ENCODE measurements at regions not wholly inside any gene's neighbourhood (a gene's known extent, or its start where the extent isn't known, plus 50 kb on each side); places are given as distances from the start of the nearest gene placed in this dataset.
"Not testable (repeated sequence)": the region's sequence is repeated elsewhere in the genome, so short reads cannot be mapped to it uniquely, and the experiment has no call there.

DNA sequence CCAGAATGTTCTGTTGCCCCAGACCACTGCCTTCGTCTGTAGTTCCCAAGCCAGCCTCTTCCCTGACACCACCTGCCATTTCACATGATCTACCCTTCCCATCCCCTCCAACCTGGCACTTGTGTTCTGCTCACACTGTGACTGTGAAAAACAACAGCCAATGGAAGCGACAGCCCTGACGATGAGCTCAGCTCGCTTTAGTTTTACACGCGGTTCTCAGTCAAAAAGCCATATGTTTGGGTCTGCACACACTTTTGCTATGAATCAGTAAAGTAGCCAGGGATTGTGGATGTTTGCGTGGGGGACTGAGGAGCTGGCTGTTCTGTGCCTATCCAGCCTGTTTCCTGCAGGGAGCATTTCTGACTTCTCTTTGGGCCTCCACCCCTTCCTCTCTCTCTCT, 282.7 kb downstream of the WDR11 start:
- Histone ChIP-seq H3K9me3 (ENCODE audit: control insufficient read depth, low read length) (no peaks in the 10 kb centered on the region), H3K4me3 (ENCODE audit: extremely low read depth, insufficient read depth, low read length, poor library complexity, severe bottlenecking) (no peak overlapping the region), H3K27ac (ENCODE audit: low read depth, low read length, severe bottlenecking) (no peak overlapping the region), H3K36me3 (ENCODE audit: control insufficient read depth, insufficient read depth, low read length) (no peaks in the 10 kb centered on the region), H3K4me1 (ENCODE audit: control insufficient read depth, insufficient read depth, low read length, poor library complexity, severe bottlenecking) (no peaks in the 10 kb centered on the region)
- WGBS, 2 experiments (ENCODE audit: insufficient coverage in 2 of 2) = 88 to 89% methylated on average over 5 to 6 of the region's 7 CpGs

- no peak overlapping the region for H3K4me3 ChIP-seq (ENCODE audit: extremely low read depth, insufficient read depth, low read length, poor library complexity, severe bottlenecking)
- H3K36me3 ChIP-seq (ENCODE audit: control insufficient read depth, insufficient read depth, low read length) = no peaks in the 10 kb centered on the region
- H3K27ac ChIP-seq (ENCODE audit: low read depth, low read length, severe bottlenecking) = no peak overlapping the region
- H3K4me1 ChIP-seq (ENCODE audit: control insufficient read depth, insufficient read depth, low read length, poor library complexity, severe bottlenecking) = no peaks in the 10 kb centered on the region
- 100% methylated on average over 1 of the region's 1 CpG; no CpG with 5 or more reads in 1 of the 2 experiments for WGBS, 2 experiments (ENCODE audit: insufficient coverage in 2 of 2)
- H3K9me3 ChIP-seq (ENCODE audit: control insufficient read depth, low read length) = no peaks in the 10 kb centered on the region
Measured at GRCh38 chr10:121134711-121135110, 283.5 kb downstream of the WDR11 start.

GRCh38 chr10:121135512-121135911, 284.4 kb downstream of the WDR11 start:
- WGBS, 2 experiments (ENCODE audit: insufficient coverage in 2 of 2) = no CpG with 5 or more reads among the region's 4 CpGs
- H3K36me3 ChIP-seq (ENCODE audit: control insufficient read depth, insufficient read depth, low read length) = no peaks in the 10 kb centered on the region
- no peak overlapping the region for H3K27ac ChIP-seq (ENCODE audit: low read depth, low read length, severe bottlenecking)
- H3K9me3 ChIP-seq (ENCODE audit: control insufficient read depth, low read length) = no peaks in the 10 kb centered on the region
- no peak overlapping the region for H3K4me3 ChIP-seq (ENCODE audit: extremely low read depth, insufficient read depth, low read length, poor library complexity, severe bottlenecking)
- no peaks in the 10 kb centered on the region for H3K4me1 ChIP-seq (ENCODE audit: control insufficient read depth, insufficient read depth, low read length, poor library complexity, severe bottlenecking)

DNA sequence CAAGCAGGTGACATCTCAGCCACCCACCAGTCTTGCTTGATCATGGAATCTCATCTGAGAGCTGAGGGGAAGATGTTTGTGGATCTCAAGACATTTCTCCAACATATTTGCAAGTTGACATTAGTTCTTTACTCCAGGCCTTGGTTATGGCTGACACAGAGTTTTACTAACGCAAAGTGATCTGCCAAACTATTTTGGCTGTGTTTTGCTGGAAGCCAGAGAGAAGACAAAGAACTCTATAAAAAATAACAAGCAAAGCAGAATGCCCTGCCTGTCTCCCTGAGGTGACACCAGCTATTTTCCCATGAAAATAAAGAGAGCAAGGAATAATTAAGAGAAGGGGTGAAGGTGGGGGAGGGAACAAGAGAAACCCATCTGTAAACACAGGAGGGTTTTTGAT, 286.4 kb downstream of the WDR11 start:
- no peaks in the 10 kb centered on the region for H3K9me3 ChIP-seq (ENCODE audit: control insufficient read depth, low read length)
- H3K36me3 ChIP-seq (ENCODE audit: control insufficient read depth, insufficient read depth, low read length) = no peaks in the 10 kb centered on the region
- H3K4me3 ChIP-seq (ENCODE audit: extremely low read depth, insufficient read depth, low read length, poor library complexity, severe bottlenecking) = no peak overlapping the region
- no CpG with 5 or more reads among the region's 1 CpG for WGBS, 2 experiments (ENCODE audit: insufficient coverage in 2 of 2)
- no peak overlapping the region for H3K27ac ChIP-seq (ENCODE audit: low read depth, low read length, severe bottlenecking)
- H3K4me1 ChIP-seq (ENCODE audit: control insufficient read depth, insufficient read depth, low read length, poor library complexity, severe bottlenecking) = no peaks in the 10 kb centered on the region

DNA sequence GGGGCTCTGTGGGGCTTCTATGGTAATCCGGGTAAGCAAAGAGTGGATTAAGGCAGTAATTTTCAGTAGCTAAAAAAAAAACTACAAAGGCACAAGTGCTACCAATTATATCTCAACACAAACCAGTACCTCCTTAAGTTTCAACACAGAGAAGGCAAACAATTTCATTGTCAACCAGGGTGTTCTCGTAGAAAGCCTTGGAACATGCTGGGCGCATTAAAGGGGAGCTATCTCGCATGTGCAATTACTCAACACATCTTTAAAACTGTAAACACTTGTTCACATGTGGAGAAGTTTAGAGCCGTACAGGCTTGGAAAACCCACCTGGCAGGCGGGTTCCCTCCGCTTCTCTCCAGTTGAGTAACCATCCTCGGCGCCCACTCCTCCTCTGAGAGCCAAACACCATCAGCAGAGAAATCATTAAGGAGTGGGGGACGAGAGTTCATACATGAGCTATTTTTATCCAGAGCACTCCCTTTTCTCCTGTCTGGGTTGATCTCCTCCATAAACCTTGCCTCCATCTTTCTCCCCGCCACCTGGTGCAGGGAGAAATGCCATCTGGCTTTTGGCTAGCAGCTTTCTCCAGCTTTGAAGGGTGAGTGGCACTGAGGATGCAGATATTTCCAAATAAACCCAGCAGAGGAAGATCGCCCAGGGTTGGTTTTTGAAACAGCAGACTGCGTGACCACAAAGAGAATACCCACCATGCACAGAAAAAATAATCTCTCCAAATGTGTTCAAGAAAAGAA, 287.1 kb downstream of the WDR11 start:
- H3K9me3 ChIP-seq (ENCODE audit: control insufficient read depth, low read length) = no peaks in the 10 kb centered on the region
- H3K4me3 ChIP-seq (ENCODE audit: extremely low read depth, insufficient read depth, low read length, poor library complexity, severe bottlenecking) = no peak overlapping the region
- no peaks in the 10 kb centered on the region for H3K36me3 ChIP-seq (ENCODE audit: control insufficient read depth, insufficient read depth, low read length)
- H3K4me1 ChIP-seq (ENCODE audit: control insufficient read depth, insufficient read depth, low read length, poor library complexity, severe bottlenecking) = no peaks in the 10 kb centered on the region
- no peak overlapping the region for H3K27ac ChIP-seq (ENCODE audit: low read depth, low read length, severe bottlenecking)
- 83 to 86% methylated on average over 8 to 9 of the region's 13 CpGs for WGBS, 2 experiments (ENCODE audit: insufficient coverage in 2 of 2)

GRCh38 chr10:121138918-121139317, 287.8 kb downstream of the WDR11 start:
- Histone ChIP-seq H3K9me3 (ENCODE audit: control insufficient read depth, low read length) (peaks cover 5% of the 10 kb centered on the region), H3K36me3 (ENCODE audit: control insufficient read depth, insufficient read depth, low read length) (no peaks in the 10 kb centered on the region), H3K4me3 (ENCODE audit: extremely low read depth, insufficient read depth, low read length, poor library complexity, severe bottlenecking) (no peak overlapping the region), H3K4me1 (ENCODE audit: control insufficient read depth, insufficient read depth, low read length, poor library complexity, severe bottlenecking) (no peaks in the 10 kb centered on the region), H3K27ac (ENCODE audit: low read depth, low read length, severe bottlenecking) (no peak overlapping the region)
- no CpG with 5 or more reads among the region's 4 CpGs for whole genome bisulfite sequencing, 2 experiments (ENCODE audit: insufficient coverage in 2 of 2)

DNA sequence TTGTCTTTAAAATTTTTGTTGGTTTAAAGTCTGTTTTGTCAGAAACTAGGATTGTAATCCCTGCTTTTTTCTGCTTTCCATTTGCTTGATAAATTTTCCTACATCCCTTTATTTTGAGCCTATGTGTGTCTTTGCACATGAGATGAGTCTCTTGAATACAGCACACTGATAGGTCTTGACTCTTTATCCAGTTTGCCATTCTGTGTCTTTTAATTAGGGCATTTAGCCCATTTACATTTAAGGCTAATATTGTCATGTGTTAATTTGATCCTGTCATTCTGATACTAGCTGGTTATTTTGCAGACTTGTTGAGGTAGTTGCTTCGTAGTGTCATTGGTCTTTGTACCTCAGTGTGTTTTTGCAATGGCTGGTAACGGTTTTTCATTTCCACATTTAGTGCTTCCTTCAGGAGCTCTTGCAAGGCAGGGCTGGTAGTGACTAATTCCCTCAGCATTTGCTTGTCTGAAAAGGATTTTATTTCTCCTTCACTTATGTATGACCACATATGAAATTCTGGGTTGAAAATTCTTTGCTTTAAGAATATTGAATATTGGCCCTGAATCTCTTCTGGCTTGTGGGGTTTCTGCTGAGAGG, 294.7 kb downstream of the WDR11 start:
- not testable (repeated sequence) for H3K4me1 ChIP-seq (ENCODE audit: control insufficient read depth, insufficient read depth, low read length, poor library complexity, severe bottlenecking); H3K27ac ChIP-seq (ENCODE audit: low read depth, low read length, severe bottlenecking); H3K36me3 ChIP-seq (ENCODE audit: control insufficient read depth, insufficient read depth, low read length); H3K4me3 ChIP-seq (ENCODE audit: extremely low read depth, insufficient read depth, low read length, poor library complexity, severe bottlenecking)
- 50% methylated on average over 2 of the region's 2 CpGs; no CpG with 5 or more reads in 1 of the 2 experiments for WGBS, 2 experiments (ENCODE audit: insufficient coverage in 2 of 2)
- peaks cover 18% of the 10 kb centered on the region for H3K9me3 ChIP-seq (ENCODE audit: control insufficient read depth, low read length)

DNA sequence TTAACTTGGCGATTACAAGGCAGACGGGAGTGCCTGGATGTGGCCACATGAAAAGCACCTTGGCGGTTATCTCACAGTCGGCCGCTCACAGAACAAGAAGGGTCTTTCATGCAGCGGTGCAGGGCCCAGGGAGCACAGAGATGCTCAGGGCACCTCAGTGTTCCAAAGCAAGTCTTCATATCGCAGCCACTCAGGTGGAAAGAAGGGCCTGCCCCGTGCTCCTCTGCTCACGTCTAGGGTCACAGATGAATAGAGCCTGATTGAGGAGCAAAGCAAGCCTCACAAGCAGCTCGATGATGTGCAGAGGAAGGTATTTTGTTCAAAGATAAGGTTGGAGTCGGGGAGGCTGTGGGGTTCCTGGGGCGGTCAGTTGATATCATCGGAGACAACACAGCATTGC, 297.8 kb downstream of the WDR11 start:
- Histone ChIP-seq H3K4me3 (ENCODE audit: extremely low read depth, insufficient read depth, low read length, poor library complexity, severe bottlenecking) (no peak overlapping the region), H3K36me3 (ENCODE audit: control insufficient read depth, insufficient read depth, low read length) (no peaks in the 10 kb centered on the region), H3K9me3 (ENCODE audit: control insufficient read depth, low read length) (peaks cover 13% of the 10 kb centered on the region), H3K27ac (ENCODE audit: low read depth, low read length, severe bottlenecking) (no peak overlapping the region), H3K4me1 (ENCODE audit: control insufficient read depth, insufficient read depth, low read length, poor library complexity, severe bottlenecking) (peaks cover 9% of the 10 kb centered on the region)
- WGBS, 2 experiments (ENCODE audit: insufficient coverage in 2 of 2) = 93 to 97% methylated on average over 11 to 13 of the region's 13 CpGs

DNA sequence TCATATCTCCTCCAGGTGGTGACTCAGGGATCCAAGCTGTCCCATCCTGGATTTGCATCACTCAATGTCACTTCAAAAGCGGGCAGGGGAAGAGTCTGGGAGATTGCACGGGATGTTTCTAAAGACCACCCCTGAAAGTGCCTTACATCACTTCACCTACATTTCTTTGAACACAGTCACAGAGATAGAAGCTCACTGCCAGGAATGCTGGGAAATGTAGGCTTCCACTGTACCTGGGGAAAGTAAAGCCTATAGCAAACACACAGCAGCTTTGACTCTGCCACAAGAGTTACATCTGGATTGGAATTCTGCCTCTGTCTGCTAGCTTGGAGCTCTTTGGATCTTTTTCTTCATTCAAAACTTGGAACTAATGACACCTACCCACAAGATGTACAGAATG, 300.9 kb downstream of the WDR11 start:
- Histone ChIP-seq H3K4me1 (ENCODE audit: control insufficient read depth, insufficient read depth, low read length, poor library complexity, severe bottlenecking) (peaks cover 9% of the 10 kb centered on the region), H3K9me3 (ENCODE audit: control insufficient read depth, low read length) (no peaks in the 10 kb centered on the region), H3K4me3 (ENCODE audit: extremely low read depth, insufficient read depth, low read length, poor library complexity, severe bottlenecking) (no peak overlapping the region), H3K27ac (ENCODE audit: low read depth, low read length, severe bottlenecking) (no peak overlapping the region), H3K36me3 (ENCODE audit: control insufficient read depth, insufficient read depth, low read length) (no peaks in the 10 kb centered on the region)
- 67 to 100% methylated on average over 1 of the region's 2 CpGs for WGBS, 2 experiments (ENCODE audit: insufficient coverage in 2 of 2)

DNA sequence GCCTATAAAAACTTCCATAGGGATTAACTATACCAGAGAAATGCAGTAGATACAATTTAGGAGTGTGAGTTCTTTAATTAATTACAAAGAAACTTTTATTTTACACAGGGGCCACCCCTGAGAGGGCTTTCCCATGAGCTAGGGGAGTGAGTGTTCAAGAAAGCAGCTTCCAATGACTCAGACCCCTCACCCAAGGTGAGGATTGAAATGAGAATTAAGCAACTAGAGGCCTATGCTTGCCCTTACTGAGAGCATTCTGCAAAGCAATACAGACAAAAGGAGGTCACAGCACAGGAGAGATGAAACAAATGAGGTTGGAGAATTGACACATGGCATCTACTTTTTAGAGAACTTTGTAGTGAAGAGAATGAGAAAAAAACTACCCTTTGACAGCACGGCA, 301.8 kb downstream of the WDR11 start:
- Histone ChIP-seq H3K4me1 (ENCODE audit: control insufficient read depth, insufficient read depth, low read length, poor library complexity, severe bottlenecking) (peaks cover 9% of the 10 kb centered on the region), H3K27ac (ENCODE audit: low read depth, low read length, severe bottlenecking) (no peak overlapping the region), H3K4me3 (ENCODE audit: extremely low read depth, insufficient read depth, low read length, poor library complexity, severe bottlenecking) (no peak overlapping the region), H3K36me3 (ENCODE audit: control insufficient read depth, insufficient read depth, low read length) (no peaks in the 10 kb centered on the region), H3K9me3 (ENCODE audit: control insufficient read depth, low read length) (no peaks in the 10 kb centered on the region)
- WGBS, 2 experiments (ENCODE audit: insufficient coverage in 2 of 2) = 57 to 71% methylated on average over 1 of the region's 1 CpG

DNA sequence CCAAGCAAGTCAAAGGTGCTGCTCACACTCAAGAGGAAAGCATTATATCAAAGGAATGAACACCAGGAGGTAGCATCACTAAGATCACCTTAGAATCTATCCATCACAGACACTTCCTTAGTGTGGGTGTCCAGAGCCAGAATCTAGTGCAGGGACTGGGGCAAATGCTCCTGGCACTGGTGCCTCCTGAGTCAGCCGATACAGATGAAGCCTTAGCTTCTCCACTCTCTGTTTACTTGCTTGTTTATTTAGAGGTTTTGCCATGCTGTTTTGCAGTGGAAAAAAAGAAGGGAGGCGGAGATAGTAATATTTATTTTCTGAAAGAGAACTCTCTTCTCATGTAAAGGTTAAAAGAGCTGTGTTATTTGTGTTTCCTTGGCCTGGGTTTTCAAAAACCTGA, 303.1 kb downstream of the WDR11 start:
- no peaks in the 10 kb centered on the region for H3K36me3 ChIP-seq (ENCODE audit: control insufficient read depth, insufficient read depth, low read length)
- no peak overlapping the region for H3K4me3 ChIP-seq (ENCODE audit: extremely low read depth, insufficient read depth, low read length, poor library complexity, severe bottlenecking)
- 100% methylated on average over 1 of the region's 2 CpGs; no CpG with 5 or more reads in 1 of the 2 experiments for WGBS, 2 experiments (ENCODE audit: insufficient coverage in 2 of 2)
- H3K9me3 ChIP-seq (ENCODE audit: control insufficient read depth, low read length) = no peaks in the 10 kb centered on the region
- peaks cover under 1% of the 10 kb centered on the region for H3K4me1 ChIP-seq (ENCODE audit: control insufficient read depth, insufficient read depth, low read length, poor library complexity, severe bottlenecking)
- H3K27ac ChIP-seq (ENCODE audit: low read depth, low read length, severe bottlenecking) = no peak overlapping the region
